HEK293T (cell line): ENCODE measurements at regions not wholly inside any gene's neighbourhood (a gene's known extent, or its start where the extent isn't known, plus 50 kb on each side); places are given as distances from the start of the nearest gene placed in this dataset.

ENCODE experiments used
- CTCF ChIA-PET: fragments of 350-600 bp; formaldehyde crosslinking; extraction: SDS; loops from one replicate; lab custom pipeline; 2021; ENCODE audit warnings: antibody characterized with exemption, inconsistent platforms; lab: Yijun Ruan, JAX
- POLR2A ChIA-PET: fragments of 350-600 bp; formaldehyde crosslinking; extraction: SDS; loops from one replicate; lab custom pipeline; 2020; ENCODE audit warnings: antibody characterized with exemption, inconsistent platforms; lab: Yijun Ruan, JAX
- DNase-seq: peaks from one replicate; pipeline ENCODE4 v3.0.0; 2012; ENCODE audit warnings: mixed read lengths; ENCODE audit errors: extremely low spot score
- ARNT ChIP-seq: fragments of 450-650 bp; IDR thresholded peaks from 2 replicates; pipeline ENCODE4 v1.6.1; 2017; ENCODE audit warnings: mild to moderate bottlenecking
- BHLHE40 ChIP-seq: fragments of 450-650 bp; IDR thresholded peaks from 2 replicates; pipeline ENCODE4 v1.6.1; 2016; ENCODE audit warnings: mild to moderate bottlenecking, moderate library complexity, borderline replicate concordance
- CTBP1 ChIP-seq: fragments of 450-650 bp; IDR thresholded peaks from 2 replicates; pipeline ENCODE4 v1.6.1; 2016; ENCODE audit warnings: borderline replicate concordance
- ELF4 ChIP-seq: fragments of 450-650 bp; IDR thresholded peaks from 2 replicates; pipeline ENCODE4 v1.6.1; 2017; ENCODE audit warnings: antibody characterized with exemption
- FOXA1 ChIP-seq: fragments of 450-650 bp; IDR thresholded peaks from 2 replicates; pipeline ENCODE4 v1.6.1; 2016; ENCODE audit warnings: mild to moderate bottlenecking
- FOXK2 ChIP-seq: fragments of 450-650 bp; IDR thresholded peaks from 2 replicates; pipeline ENCODE4 v1.6.1; 2016; ENCODE audit warnings: mild to moderate bottlenecking
- FOXM1 ChIP-seq: fragments of 450-650 bp; IDR thresholded peaks from 2 replicates; pipeline ENCODE4 v1.6.1; 2017; ENCODE audit warnings: mild to moderate bottlenecking, borderline replicate concordance
- HDGF ChIP-seq: fragments of 450-650 bp; IDR thresholded peaks from 2 replicates; pipeline ENCODE4 v1.6.1; 2017; ENCODE audit warnings: antibody characterized with exemption, borderline replicate concordance
- L3MBTL2 ChIP-seq: fragments of 450-650 bp; conservative IDR thresholded peaks from 2 replicates; pipeline ENCODE4 v1.6.1; 2016; ENCODE audit warnings: mild to moderate bottlenecking
- LEF1 ChIP-seq: fragments of 450-650 bp; IDR thresholded peaks from 2 replicates; pipeline ENCODE4 v1.6.1; 2017; ENCODE audit warnings: mild to moderate bottlenecking, borderline replicate concordance
- NFRKB ChIP-seq: fragments of 450-650 bp; IDR thresholded peaks from 2 replicates; pipeline ENCODE4 v1.6.1; 2016; ENCODE audit warnings: mild to moderate bottlenecking, moderate library complexity
- SP1 ChIP-seq: fragments of 450-650 bp; IDR thresholded peaks from 2 replicates; pipeline ENCODE4 v1.6.1; 2017
- SUZ12 ChIP-seq: fragments of 450-650 bp; IDR thresholded peaks from 2 replicates; pipeline ENCODE4 v1.6.1; 2016; ENCODE audit warnings: mild to moderate bottlenecking
- TARDBP ChIP-seq: fragments of 450-650 bp; IDR thresholded peaks from 2 replicates; pipeline ENCODE4 v1.6.1; 2016
- ZNF384 ChIP-seq: fragments of 450-650 bp; IDR thresholded peaks from 2 replicates; pipeline ENCODE4 v1.6.1; 2016
- TF ChIP-seq, protein P1 (sequence below): fragments of 450-650 bp; IDR thresholded peaks from 2 replicates; pipeline ENCODE4 v1.6.1; 2016

DNA sequence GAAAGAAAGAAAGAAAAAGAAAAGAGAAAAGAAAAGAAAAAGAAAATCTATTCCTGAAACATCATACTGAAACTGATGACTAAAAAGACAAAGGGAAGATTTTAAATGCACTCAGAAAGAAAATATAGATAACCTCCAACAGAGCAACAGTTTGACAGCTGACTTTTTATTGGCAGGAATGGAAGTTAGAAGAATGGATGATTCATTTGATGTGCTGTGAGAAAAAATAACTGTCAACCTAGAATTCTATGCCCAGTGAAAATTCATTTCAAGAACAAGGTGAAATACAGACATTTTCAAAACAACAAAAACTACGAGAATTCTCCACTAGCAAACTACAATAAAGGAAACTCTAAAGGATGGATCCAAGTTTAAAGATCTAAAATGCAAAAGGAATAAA lies 50.5 kb upstream of the HSPA12A start:
- POLR2A ChIA-PET, result interaction anchor here (0.5 kb wide), 1 partner anchor 169 kb away, joined by 6 read pairs; no protein-coding TSS in a partner anchor
- CTCF ChIA-PET, result no interaction called here
- no peak for DNase-seq
- TF ChIP-seq HDGF, result no peak
- no peak for TF ChIP-seq FOXA1
- TF ChIP-seq L3MBTL2, result no peak
- no peak for TF ChIP-seq FOXM1
- TF ChIP-seq ELF4, result no peak
- no peak for TF ChIP-seq ARNT
- no peak for TF ChIP-seq FOXK2
- no peak for TF ChIP-seq CTBP1
- no peak for TF ChIP-seq SP1
- no peak for TF ChIP-seq BHLHE40
- no peak for TF ChIP-seq SUZ12
- TF ChIP-seq, protein P1, sequence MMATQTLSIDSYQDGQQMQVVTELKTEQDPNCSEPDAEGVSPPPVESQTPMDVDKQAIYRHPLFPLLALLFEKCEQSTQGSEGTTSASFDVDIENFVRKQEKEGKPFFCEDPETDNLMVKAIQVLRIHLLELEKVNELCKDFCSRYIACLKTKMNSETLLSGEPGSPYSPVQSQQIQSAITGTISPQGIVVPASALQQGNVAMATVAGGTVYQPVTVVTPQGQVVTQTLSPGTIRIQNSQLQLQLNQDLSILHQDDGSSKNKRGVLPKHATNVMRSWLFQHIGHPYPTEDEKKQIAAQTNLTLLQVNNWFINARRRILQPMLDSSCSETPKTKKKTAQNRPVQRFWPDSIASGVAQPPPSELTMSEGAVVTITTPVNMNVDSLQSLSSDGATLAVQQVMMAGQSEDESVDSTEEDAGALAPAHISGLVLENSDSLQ, result no peak
- TF ChIP-seq TARDBP, result no peak
- TF ChIP-seq LEF1, result no peak
- no peak for TF ChIP-seq ZNF384
- TF ChIP-seq NFRKB, result no peak

GRCh38 chr10:116796469-116796868 lies 52.8 kb upstream of the ENO4 start:
- TF ChIP-seq, protein P1, result no peak
- TF ChIP-seq NFRKB (no peak), HDGF (no peak), SUZ12 (no peak), BHLHE40 (no peak), L3MBTL2 (no peak), ELF4 (no peak), LEF1 (no peak), CTBP1 (no peak), ARNT (no peak), SP1 (no peak), ZNF384 (no peak), FOXK2 (no peak), FOXM1 (no peak), TARDBP (no peak), FOXA1 (no peak)
- ChIA-PET CTCF (interaction anchor here (1.0 to 4.5 kb wide), 8 partner anchors 8 to 379 kb away, joined by 3 to 43 read pairs (median 5); no protein-coding TSS in a partner anchor), POLR2A (interaction anchor here (1.7 kb wide), 1 partner anchor 378 kb away, joined by 4 read pairs; no protein-coding TSS in a partner anchor)
- DNase-seq, result no peak

GRCh38 chr10:116796910-116797513 lies 52.3 kb upstream of the ENO4 start:
- ChIA-PET POLR2A (interaction anchor here (1.7 kb wide), 1 partner anchor 378 kb away, joined by 4 read pairs; no protein-coding TSS in a partner anchor), CTCF (interaction anchor here (0.5 to 4.5 kb wide), 9 partner anchors 9 to 378 kb away, joined by 3 to 43 read pairs (median 4); no protein-coding TSS in a partner anchor)
- no peak for TF ChIP-seq TARDBP
- no peak for TF ChIP-seq CTBP1
- TF ChIP-seq LEF1, result no peak
- no peak for TF ChIP-seq FOXA1
- TF ChIP-seq HDGF, result no peak
- no peak for TF ChIP-seq BHLHE40
- no peak for TF ChIP-seq NFRKB
- no peak for TF ChIP-seq SUZ12
- no peak for TF ChIP-seq ARNT
- peak; percentile 87 for DNase-seq

GRCh38 chr10:116798859-116799258 lies 50.4 kb upstream of the ENO4 start:
- POLR2A ChIA-PET, result no interaction called here
- TF ChIP-seq FOXK2 (no peak), FOXM1 (no peak), SUZ12 (no peak), NFRKB (no peak), L3MBTL2 (no peak), ZNF384 (no peak), ARNT (no peak), BHLHE40 (no peak), CTBP1 (no peak)
- TF ChIP-seq, protein P1, result no peak

More at GRCh38 chr10:116798859-116799258, 50.4 kb upstream of the ENO4 start:
- CTCF ChIA-PET, result interaction anchor here (4.5 kb wide), 1 partner anchor 376 kb away, joined by 43 read pairs; no protein-coding TSS in a partner anchor
- no peak for DNase-seq
